ENCODE measurements at regions not wholly inside any gene's neighbourhood (a gene's known extent, or its start where the extent isn't known, plus 50 kb on each side); places are given as distances from the start of the nearest gene placed in this dataset.

DNA sequence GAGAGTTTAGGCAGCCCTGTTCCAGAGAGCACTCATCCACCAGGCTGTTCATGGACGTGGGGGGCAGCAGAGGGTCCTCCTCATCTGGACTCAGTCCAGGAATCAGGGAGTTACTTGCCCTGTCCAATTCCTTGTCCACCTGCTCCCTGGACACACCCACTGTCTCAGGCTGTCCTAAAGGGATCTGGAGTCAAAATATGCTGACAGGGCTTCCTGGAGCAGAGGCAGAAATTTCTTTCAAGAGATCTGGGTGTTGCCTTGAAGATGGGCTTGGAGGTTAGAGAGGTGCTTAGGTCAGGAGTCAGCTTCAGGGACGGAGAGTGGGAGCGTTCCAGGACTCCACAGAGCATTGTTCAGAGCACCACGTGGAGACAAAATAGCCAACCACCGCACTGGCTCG lies 65.8 kb upstream of the SHISA2 start (continued):
- no peak for TF ChIP-seq CTCF (conservative IDR thresholded peaks at IDR 0.05; ENCODE audit: low read depth in 2 of 2)
- no peak for TF ChIP-seq ZNF114 (CRISPR knock-in tag; IDR thresholded peaks at IDR 0.05)
- no peak for TF ChIP-seq JUNB (IDR thresholded peaks at IDR 0.05; ENCODE audit: unreplicated experiment)
- no peak for TF ChIP-seq EZH2phosphoT487 (IDR thresholded peaks at IDR 0.05; ENCODE audit: unreplicated experiment)
- no peak for TF ChIP-seq EZH2 (IDR thresholded peaks at IDR 0.05; ENCODE audit: low read depth, unreplicated experiment)
- TF ChIP-seq ZNF331 (CRISPR knock-in tag; IDR thresholded peaks at IDR 0.05; ENCODE audit: low read depth) = no peak
- TF ChIP-seq, protein P1, sequence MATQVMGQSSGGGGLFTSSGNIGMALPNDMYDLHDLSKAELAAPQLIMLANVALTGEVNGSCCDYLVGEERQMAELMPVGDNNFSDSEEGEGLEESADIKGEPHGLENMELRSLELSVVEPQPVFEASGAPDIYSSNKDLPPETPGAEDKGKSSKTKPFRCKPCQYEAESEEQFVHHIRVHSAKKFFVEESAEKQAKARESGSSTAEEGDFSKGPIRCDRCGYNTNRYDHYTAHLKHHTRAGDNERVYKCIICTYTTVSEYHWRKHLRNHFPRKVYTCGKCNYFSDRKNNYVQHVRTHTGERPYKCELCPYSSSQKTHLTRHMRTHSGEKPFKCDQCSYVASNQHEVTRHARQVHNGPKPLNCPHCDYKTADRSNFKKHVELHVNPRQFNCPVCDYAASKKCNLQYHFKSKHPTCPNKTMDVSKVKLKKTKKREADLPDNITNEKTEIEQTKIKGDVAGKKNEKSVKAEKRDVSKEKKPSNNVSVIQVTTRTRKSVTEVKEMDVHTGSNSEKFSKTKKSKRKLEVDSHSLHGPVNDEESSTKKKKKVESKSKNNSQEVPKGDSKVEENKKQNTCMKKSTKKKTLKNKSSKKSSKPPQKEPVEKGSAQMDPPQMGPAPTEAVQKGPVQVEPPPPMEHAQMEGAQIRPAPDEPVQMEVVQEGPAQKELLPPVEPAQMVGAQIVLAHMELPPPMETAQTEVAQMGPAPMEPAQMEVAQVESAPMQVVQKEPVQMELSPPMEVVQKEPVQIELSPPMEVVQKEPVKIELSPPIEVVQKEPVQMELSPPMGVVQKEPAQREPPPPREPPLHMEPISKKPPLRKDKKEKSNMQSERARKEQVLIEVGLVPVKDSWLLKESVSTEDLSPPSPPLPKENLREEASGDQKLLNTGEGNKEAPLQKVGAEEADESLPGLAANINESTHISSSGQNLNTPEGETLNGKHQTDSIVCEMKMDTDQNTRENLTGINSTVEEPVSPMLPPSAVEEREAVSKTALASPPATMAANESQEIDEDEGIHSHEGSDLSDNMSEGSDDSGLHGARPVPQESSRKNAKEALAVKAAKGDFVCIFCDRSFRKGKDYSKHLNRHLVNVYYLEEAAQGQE (IDR thresholded peaks at IDR 0.05; ENCODE audit: unreplicated experiment) = no peak

DNA sequence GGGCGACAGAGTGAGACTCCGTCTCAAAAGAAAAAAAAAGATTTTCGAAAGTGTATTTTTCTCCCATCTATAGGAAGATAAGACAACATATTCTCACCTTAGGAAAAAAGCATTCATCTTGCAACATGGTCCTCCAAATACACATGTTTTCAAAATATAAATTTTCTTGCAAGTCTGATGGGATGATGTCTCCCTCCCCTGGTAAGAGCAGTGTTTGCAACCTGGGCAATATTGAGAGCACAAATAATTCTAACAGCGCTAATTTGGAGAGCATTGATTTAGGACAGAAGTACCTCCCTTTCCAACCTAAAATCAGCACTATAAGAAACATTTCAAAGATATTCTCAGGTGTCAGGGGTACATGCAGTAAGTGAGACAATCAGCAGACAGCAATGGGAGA lies 61.0 kb upstream of the SHISA2 start:
- no peaks in the 10 kb centered on the region for H3K27me3 Mint-ChIP-seq (ENCODE audit: insufficient read depth, low read depth, poor library complexity)
- H3K4me1 Mint-ChIP-seq = no peaks in the 10 kb centered on the region
- Histone ChIP-seq H3K9me2 (ENCODE audit: insufficient read depth) (no peaks in the 10 kb centered on the region), H3K4me1 (ENCODE audit: insufficient read depth) (no peaks in the 10 kb centered on the region), H3K4me3 (no peak overlapping the region), H3K4me2 (no peak overlapping the region), H3K36me3 (ENCODE audit: insufficient read depth) (no peaks in the 10 kb centered on the region), H3K27me3 (ENCODE audit: insufficient read depth) (no peaks in the 10 kb centered on the region), H3K79me2 (replicated peaks; ENCODE audit: insufficient read depth) (no peaks in the 10 kb centered on the region), H2AFZ (0 out of 2 replicates have a peak overlapping the region, but pooled peaks have one; percentile 3), H3K27ac (ENCODE audit: low read depth) (no peak overlapping the region), H4K20me1 (replicated peaks; ENCODE audit: insufficient read depth) (no peaks in the 10 kb centered on the region), H3F3A (replicated peaks; ENCODE audit: low read depth) (no peaks in the 10 kb centered on the region)
- H3K27ac Mint-ChIP-seq = no peak overlapping the region
- no peak overlapping the region for H3K4me3 Mint-ChIP-seq
- TF ChIP-seq JUNB (IDR thresholded peaks at IDR 0.05; ENCODE audit: unreplicated experiment) (no peak), CTCF (conservative IDR thresholded peaks at IDR 0.05; ENCODE audit: low read depth in 2 of 2) (peak; percentile 65 to 81)
- H3K9me3 Mint-ChIP-seq = no peaks in the 10 kb centered on the region
- DNase-seq (ENCODE audit: low spot score) (peak; percentile 48), ATAC-seq (no peak)
- H3K36me3 Mint-ChIP-seq (ENCODE audit: low read depth) = no peaks in the 10 kb centered on the region

Measured in GM23338 (cell line).